PC-9 (cell line): ENCODE measurements at regions not wholly inside any gene's neighbourhood (a gene's known extent, or its start where the extent isn't known, plus 50 kb on each side); places are given as distances from the start of the nearest gene placed in this dataset.

Experiments
- CTCF ChIP-seq: fragments of 200-600 bp; sonication (generic); conservative IDR thresholded peaks from 2 replicates; pipeline ENCODE4 v1.6.1; 2017; ENCODE audit warnings: mixed run types, antibody characterized with exemption, mild to moderate bottlenecking, moderate library complexity
- EZH2 ChIP-seq: fragments of 200-600 bp; sonication (generic); IDR thresholded peaks from 2 replicates; pipeline ENCODE4 v1.8.0; 2017; ENCODE audit warnings: antibody characterized with exemption, low read depth

- TF ChIP-seq CTCF (no peak), EZH2 (no peak)
These were observed 155.4 kb downstream of the ERMARD start for GRCh38 chr6:169906688-169907418.
